ENCODE measurements at regions not wholly inside any gene's neighbourhood (a gene's known extent, or its start where the extent isn't known, plus 50 kb on each side); places are given as distances from the start of the nearest gene placed in this dataset.
A peak's percentile ranks its signal among the peaks of the same experiment; 100 is the strongest.

DNA sequence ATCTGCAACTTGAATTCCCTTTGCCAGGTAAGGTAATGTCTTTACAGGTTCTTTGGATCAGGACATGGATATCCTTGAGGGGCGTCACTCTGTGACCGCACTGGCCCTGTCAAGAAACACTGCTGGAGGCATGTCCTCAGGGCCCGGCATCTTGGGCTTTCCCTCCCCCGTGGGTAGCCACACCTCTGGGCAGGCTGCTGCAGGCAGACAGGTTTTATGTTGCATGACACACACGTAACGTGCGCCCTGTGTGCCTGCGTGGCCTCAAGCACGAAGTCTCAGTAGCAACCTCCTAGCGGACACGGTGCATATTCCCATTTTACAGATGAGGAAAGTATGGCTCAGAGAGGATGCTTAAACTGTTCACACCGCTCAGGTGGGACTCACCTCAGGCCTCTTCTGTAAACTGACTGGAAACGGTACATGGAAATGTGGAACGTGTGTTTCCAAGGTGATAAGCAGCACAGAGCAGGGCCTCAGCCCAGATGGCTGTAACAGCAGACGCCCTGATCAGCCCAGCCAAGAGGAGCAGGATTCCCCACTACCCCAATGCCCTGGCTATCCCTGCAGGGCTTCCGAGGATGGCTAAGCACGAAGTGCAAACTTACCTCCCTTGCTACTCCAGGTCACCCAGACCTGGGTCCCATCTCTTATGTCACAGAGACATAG, 553.6 kb downstream of the TCERG1L start:
- H3K27me3 ChIP-seq, result no peaks in the 10 kb centered on the region
- no peaks in the 10 kb centered on the region for H3K36me3 ChIP-seq
- no peak overlapping the region for H3K27ac ChIP-seq
- no peaks in the 10 kb centered on the region for H3K4me1 ChIP-seq
- peaks cover 0 to 8% (median 0%) of the 10 kb centered on the region in 4 donors for H3K9me3 ChIP-seq
- TF ChIP-seq, protein P1, sequence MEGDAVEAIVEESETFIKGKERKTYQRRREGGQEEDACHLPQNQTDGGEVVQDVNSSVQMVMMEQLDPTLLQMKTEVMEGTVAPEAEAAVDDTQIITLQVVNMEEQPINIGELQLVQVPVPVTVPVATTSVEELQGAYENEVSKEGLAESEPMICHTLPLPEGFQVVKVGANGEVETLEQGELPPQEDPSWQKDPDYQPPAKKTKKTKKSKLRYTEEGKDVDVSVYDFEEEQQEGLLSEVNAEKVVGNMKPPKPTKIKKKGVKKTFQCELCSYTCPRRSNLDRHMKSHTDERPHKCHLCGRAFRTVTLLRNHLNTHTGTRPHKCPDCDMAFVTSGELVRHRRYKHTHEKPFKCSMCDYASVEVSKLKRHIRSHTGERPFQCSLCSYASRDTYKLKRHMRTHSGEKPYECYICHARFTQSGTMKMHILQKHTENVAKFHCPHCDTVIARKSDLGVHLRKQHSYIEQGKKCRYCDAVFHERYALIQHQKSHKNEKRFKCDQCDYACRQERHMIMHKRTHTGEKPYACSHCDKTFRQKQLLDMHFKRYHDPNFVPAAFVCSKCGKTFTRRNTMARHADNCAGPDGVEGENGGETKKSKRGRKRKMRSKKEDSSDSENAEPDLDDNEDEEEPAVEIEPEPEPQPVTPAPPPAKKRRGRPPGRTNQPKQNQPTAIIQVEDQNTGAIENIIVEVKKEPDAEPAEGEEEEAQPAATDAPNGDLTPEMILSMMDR (IDR thresholded peaks at IDR 0.05), result no peak
- TF ChIP-seq POLR2A (IDR thresholded peaks at IDR 0.05), result no peak
- no peak overlapping the region for H3K4me3 ChIP-seq
- peak in 1 of 3 donors; percentile 7 for DNase-seq

DNA sequence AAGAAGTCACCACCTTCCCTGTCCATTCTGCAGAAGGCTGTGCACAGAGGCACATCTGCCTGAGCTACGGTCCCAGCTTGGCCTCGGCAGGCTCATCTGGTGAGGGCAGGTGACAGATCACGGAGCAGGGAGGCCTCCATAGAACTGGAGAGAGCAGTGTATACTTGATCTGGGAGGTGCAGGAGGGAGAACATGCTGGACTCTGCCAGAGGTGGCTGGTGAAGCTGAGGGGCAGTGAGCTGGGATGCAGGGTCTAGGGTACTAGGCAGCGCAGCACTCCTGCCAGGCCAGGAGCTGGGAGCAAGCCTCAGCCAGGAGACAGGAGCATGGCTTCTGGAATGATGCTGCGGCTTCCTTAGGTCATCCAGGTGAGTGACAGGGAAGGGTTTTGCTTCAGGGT, 553.0 kb downstream of the TCERG1L start:
- H3K27me3 ChIP-seq, result no peaks in the 10 kb centered on the region
- peak in 2 of 3 donors; percentile 12 to 17 for DNase-seq
- no peak overlapping the region for H3K27ac ChIP-seq
- no peak for TF ChIP-seq POLR2A (IDR thresholded peaks at IDR 0.05)
- TF ChIP-seq, protein P1 (IDR thresholded peaks at IDR 0.05), result no peak
- no peaks in the 10 kb centered on the region for H3K36me3 ChIP-seq
- H3K4me1 ChIP-seq, result no peaks in the 10 kb centered on the region
- no peak overlapping the region for H3K4me3 ChIP-seq
- H3K9me3 ChIP-seq, result peaks cover 0 to 8% (median 0%) of the 10 kb centered on the region in 4 donors

DNA sequence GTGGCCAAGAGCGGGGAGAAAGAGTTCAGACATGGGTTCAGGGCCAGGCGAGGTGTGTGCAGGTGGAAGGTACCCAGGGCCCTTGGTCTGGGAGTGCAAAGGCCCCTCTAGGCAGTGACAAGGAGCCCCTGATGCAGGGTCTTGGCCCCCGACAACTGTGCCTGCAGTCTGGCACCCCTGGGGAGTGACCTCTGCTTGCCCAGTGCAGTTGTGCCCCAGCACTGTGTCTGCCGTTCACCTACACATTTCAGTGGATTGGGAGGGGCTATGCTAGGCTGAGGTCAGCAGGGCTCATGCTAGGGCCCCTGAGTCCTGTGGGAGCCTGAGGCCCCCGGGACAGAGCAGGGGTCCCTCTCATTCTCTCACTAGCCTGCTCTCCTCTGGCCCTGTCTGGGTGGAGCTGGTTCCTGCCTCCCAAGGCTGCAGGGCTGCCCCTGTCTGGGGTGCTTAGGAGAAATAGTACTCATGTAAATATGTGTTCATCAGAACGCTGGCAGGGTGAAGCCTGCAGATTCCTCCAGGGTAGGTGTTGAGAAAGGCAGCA, 550.4 kb downstream of the TCERG1L start:
- TF ChIP-seq, protein P1 (IDR thresholded peaks at IDR 0.05), result no peak
- no peak for TF ChIP-seq POLR2A (IDR thresholded peaks at IDR 0.05)
- no peak overlapping the region for H3K27ac ChIP-seq
- no peaks in the 10 kb centered on the region for H3K27me3 ChIP-seq
- no peak overlapping the region for H3K4me3 ChIP-seq
- H3K4me1 ChIP-seq, result no peaks in the 10 kb centered on the region
- no peaks in the 10 kb centered on the region for H3K36me3 ChIP-seq
- H3K9me3 ChIP-seq, result peaks cover 0 to 8% (median 0%) of the 10 kb centered on the region in 4 donors
- peak in 2 of 3 donors; percentile 23 to 27 for DNase-seq

DNA sequence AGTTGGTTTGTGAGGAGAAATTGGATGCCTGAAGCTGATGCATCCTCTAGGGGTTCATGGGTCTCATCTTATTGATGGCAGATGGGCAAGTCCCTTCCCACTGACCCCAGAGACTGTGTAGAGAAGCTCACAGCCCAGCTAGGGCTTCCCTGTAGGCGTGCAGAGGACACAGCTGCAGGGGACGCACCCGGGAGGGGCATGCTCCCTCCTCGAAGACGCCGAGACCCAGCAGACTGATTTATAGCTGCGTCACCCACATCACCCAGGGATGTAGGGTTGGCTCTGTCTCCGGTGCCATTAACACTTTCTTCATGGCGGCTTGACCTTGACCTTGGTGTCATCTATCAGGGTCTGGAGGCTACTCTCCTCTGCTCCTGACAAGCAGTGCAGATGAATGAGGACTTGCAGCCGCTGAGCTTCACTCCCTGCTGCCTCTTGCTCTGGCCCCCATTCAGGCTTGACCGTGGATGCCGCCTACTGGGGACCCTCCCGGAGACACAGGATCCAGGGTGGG, 549.7 kb downstream of the TCERG1L start:
- no peak overlapping the region for H3K27ac ChIP-seq
- no peaks in the 10 kb centered on the region for H3K36me3 ChIP-seq
- H3K27me3 ChIP-seq, result no peaks in the 10 kb centered on the region
- peaks cover 0 to 8% (median 0%) of the 10 kb centered on the region in 4 donors for H3K9me3 ChIP-seq
- no peak for TF ChIP-seq POLR2A (IDR thresholded peaks at IDR 0.05)
- TF ChIP-seq, protein P1 (IDR thresholded peaks at IDR 0.05), result no peak
- no peak overlapping the region for H3K4me3 ChIP-seq
- peak in 2 of 3 donors; percentile 20 to 38 for DNase-seq
- H3K4me1 ChIP-seq, result no peaks in the 10 kb centered on the region

DNA sequence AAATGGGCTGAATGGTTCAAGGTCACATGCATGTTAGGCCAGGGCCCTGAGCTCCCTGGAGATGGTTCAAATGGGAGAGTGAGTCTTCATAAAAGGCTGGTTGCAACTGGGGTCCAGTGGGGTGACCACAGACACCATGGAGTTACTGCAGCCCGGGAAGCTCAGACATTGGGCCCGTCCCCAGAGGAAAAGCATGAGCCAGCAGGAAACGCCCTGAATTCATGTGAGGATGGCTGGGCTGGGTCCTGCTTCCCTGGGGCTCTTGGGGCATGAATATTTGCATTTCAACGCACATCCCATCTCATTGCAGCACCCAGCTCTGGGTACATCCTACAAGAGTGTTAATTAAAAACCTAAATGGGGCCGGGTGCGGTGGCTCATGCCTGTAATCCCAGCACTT, 549.0 kb downstream of the TCERG1L start:
- Histone ChIP-seq H3K9me3 (peaks cover 0 to 8% (median 0%) of the 10 kb centered on the region in 4 donors), H3K27me3 (no peaks in the 10 kb centered on the region), H3K4me3 (no peak overlapping the region), H3K36me3 (no peaks in the 10 kb centered on the region), H3K4me1 (no peaks in the 10 kb centered on the region), H3K27ac (no peak overlapping the region)
- peak in 1 of 3 donors; percentile 33 for DNase-seq
- TF ChIP-seq, protein P1 (IDR thresholded peaks at IDR 0.05), result no peak
- no peak for TF ChIP-seq POLR2A (IDR thresholded peaks at IDR 0.05)

Data from Peyer's patch (tissue), 4 donors.